HG03469 (cell line): ENCODE measurements at regions not wholly inside any gene's neighbourhood (a gene's known extent, or its start where the extent isn't known, plus 50 kb on each side); places are given as distances from the start of the nearest gene placed in this dataset.

Experiments
- ATAC-seq: cut with Tn5 transposase; IDR thresholded peaks from one replicate; pipeline ENCODE4 v1.9.1; 2021; ENCODE audit warnings: mild to moderate bottlenecking, moderate library complexity, moderate number of reproducible peaks; ENCODE audit not compliant: unreplicated experiment

GRCh38 chr12:59007620-59008019 is 87.3 kb upstream of the LRIG3 start:
- no peak for ATAC-seq

- no peak for ATAC-seq
Measured at GRCh38 chr12:59005193-59005955, 85.1 kb upstream of the LRIG3 start.

- ATAC-seq, result no peak
Measured at GRCh38 chr12:59004456-59004855, 84.2 kb upstream of the LRIG3 start.

- ATAC-seq, result no peak
Measured at GRCh38 chr12:58995666-58996363, 75.5 kb upstream of the LRIG3 start.

- ATAC-seq, result no peak
Measured at GRCh38 chr12:58988643-58989344, 68.5 kb upstream of the LRIG3 start.

- no peak for ATAC-seq
Measured at GRCh38 chr12:58981961-58982360, 61.7 kb upstream of the LRIG3 start.

GRCh38 chr12:58980768-58981167 is 60.5 kb upstream of the LRIG3 start:
- ATAC-seq, result no peak

GRCh38 chr12:58978717-58979116 is 58.4 kb upstream of the LRIG3 start:
- ATAC-seq, result no peak

- no peak for ATAC-seq
Measured at GRCh38 chr12:58977476-58977875, 57.2 kb upstream of the LRIG3 start.

- no peak for ATAC-seq
Measured at GRCh38 chr12:58976146-58976545, 55.8 kb upstream of the LRIG3 start.
